Keratinocyte (primary cell): ENCODE measurements at regions not wholly inside any gene's neighbourhood (a gene's known extent, or its start where the extent isn't known, plus 50 kb on each side); places are given as distances from the start of the nearest gene placed in this dataset.

ENCODE experiments used
- DNase-seq: peaks from one replicate; pipeline ENCODE4 v3.0.0-alpha.2; 2011; ENCODE audit warnings: low read depth, missing footprints, low spot score
- FAIRE-seq: peaks from 2 replicates; lab custom pipeline; 2011; peaks lifted over from hg19 to GRCh38; lab: Jason Lieb, UNC
- H2AFZ ChIP-seq: 2 replicates; pipeline ENCODE4 v1.6.0; 2012; ENCODE audit warnings: low read length, control low read depth, inconsistent platforms; ENCODE audit not compliant: control insufficient read depth
- H3K27ac ChIP-seq: 2 replicates; pipeline ENCODE4 v1.5.1; 2011; ENCODE audit warnings: low read length; ENCODE audit not compliant: control insufficient read depth, insufficient read depth
- H3K27me3 ChIP-seq: 3 replicates; pipeline ENCODE4 v1.6.0; 2011; ENCODE audit warnings: low read length; ENCODE audit not compliant: control insufficient read depth, insufficient read depth; ENCODE audit errors: extremely low read depth
- H3K36me3 ChIP-seq, 2 experiments: 2 replicates in 1 of 2; 3 replicates in 1 of 2; pipeline ENCODE4 v1.5.1; 2011; ENCODE audit warnings: low read length in 2 of 2, mild to moderate bottlenecking in 1 of 2; ENCODE audit not compliant: control insufficient read depth in 2 of 2, insufficient read depth in 2 of 2; ENCODE audit errors: extremely low read depth in 1 of 2
- H3K4me1 ChIP-seq: 3 replicates; pipeline ENCODE4 v1.5.1; 2011; ENCODE audit warnings: low read length; ENCODE audit not compliant: control insufficient read depth, insufficient read depth; ENCODE audit errors: extremely low read depth
- H3K4me2 ChIP-seq: 3 replicates; pipeline ENCODE4 v1.6.0; 2011; ENCODE audit warnings: low read depth, low read length; ENCODE audit not compliant: control insufficient read depth, insufficient read depth; ENCODE audit errors: extremely low read depth
- H3K4me3 ChIP-seq, 3 experiments: fragments of 200-600 bp in 1 of 3; sonication (generic) in 1 of 3; 2 replicates in 2 of 3; 3 replicates in 1 of 3; pipeline ENCODE4 v1.5.1; 2011 to 2016; ENCODE audit warnings: low read length in 3 of 3, mild to moderate bottlenecking in 3 of 3, control low read depth in 2 of 3, inconsistent platforms in 1 of 3, low read depth in 1 of 3, mixed read lengths in 1 of 3, mixed run types in 1 of 3, moderate library complexity in 1 of 3; ENCODE audit not compliant: control insufficient read depth in 2 of 3, insufficient read depth in 2 of 3; ENCODE audit errors: extremely low read depth in 1 of 3
- H3K79me2 ChIP-seq: 2 replicates; pipeline ENCODE4 v1.6.0; 2012; ENCODE audit warnings: low read length; ENCODE audit not compliant: control insufficient read depth, insufficient read depth
- H3K9ac ChIP-seq: 3 replicates; pipeline ENCODE4 v1.6.0; 2011; ENCODE audit warnings: low read length; ENCODE audit not compliant: control insufficient read depth, insufficient read depth; ENCODE audit errors: extremely low read depth
- H3K9me1 ChIP-seq: 3 replicates; pipeline ENCODE4 v1.6.0; 2011; ENCODE audit warnings: low read length; ENCODE audit not compliant: control insufficient read depth, insufficient read depth; ENCODE audit errors: extremely low read depth
- H3K9me3 ChIP-seq: 2 replicates; pipeline ENCODE4 v1.5.1; 2012; ENCODE audit warnings: low read depth, low read length; ENCODE audit not compliant: control insufficient read depth
- H4K20me1 ChIP-seq: 3 replicates; pipeline ENCODE4 v1.6.0; 2011; ENCODE audit warnings: low read length; ENCODE audit not compliant: control insufficient read depth, insufficient read depth; ENCODE audit errors: extremely low read depth
- EZH2 ChIP-seq: IDR thresholded peaks from one replicate; pipeline ENCODE4 v1.6.1; 2012; ENCODE audit warnings: inconsistent platforms, mild to moderate bottlenecking, low read length, moderate library complexity
- dilution Hi-C: fragments of 300-500 bp; cut with MboI; formaldehyde crosslinking; loops from one replicate; pipeline ENCODE4 v1.7.0; 2020; ENCODE audit warnings: low sequenced_read_pairs; ENCODE audit not compliant: extremely low pct_ligation_motif_present
- TF ChIP-seq, protein P1 (sequence below), 3 experiments: IDR thresholded peaks in 1 of 3; conservative IDR thresholded peaks in 1 of 3; optimal IDR thresholded peaks in 1 of 3; 2 replicates in 2 of 3; 3 replicates in 1 of 3; pipeline versions ENCODE3 to v1.5.1; 2011; ENCODE audit warnings: low read length in 3 of 3, mild to moderate bottlenecking in 3 of 3, moderate library complexity in 2 of 3, control low read depth in 1 of 3, inconsistent platforms in 1 of 3; ENCODE audit not compliant: insufficient read depth in 2 of 3; ENCODE audit errors: extremely low read depth in 1 of 3

DNA sequence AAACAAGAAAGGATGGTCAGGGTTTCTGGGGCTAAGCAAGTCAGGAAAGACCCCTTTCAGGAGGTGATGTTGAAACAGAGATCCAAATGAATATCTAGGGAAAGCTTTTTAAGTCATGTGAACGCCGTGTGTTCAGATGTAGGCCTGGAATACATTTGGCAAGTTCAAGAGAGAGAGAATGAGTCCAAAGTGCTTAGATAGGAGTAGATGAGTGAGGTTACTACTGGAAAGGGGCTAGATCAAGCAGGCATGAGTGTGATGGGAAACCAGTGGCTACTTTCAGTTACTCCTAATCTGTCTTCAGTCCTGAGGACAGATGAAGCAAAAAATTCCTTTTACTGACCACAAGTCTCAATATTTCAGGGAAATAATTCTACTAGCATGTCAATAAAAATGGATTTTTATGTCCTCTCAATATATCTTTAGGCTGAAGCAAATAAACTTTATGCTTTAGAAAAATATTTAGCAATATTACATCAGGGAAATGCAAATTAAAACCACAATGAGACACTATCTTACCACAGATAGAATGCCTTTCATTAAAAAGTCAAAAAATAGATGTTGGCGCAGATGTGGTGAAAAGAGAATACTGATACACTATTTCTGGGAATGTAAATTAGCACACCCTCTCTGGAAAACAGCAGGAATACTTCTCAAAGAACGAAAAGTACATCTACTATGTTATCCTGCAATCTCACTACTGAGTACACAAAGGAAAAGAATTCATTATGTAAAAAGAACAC lies 1085.0 kb upstream of the TENM4 start:
- Histone ChIP-seq H3K27me3 (no peaks in the 10 kb centered on the region), H3K9ac (no peak overlapping the region), H3K4me1 (peaks cover 3% of the 10 kb centered on the region), H4K20me1 (no peaks in the 10 kb centered on the region), H3K4me2 (no peak overlapping the region), H3K27ac (no peak overlapping the region), H3K36me3 (no peaks in the 10 kb centered on the region), H2AFZ (no peak overlapping the region), H3K9me1 (no peaks in the 10 kb centered on the region), H3K4me3 (no peak overlapping the region), H3K9me3 (no peaks in the 10 kb centered on the region), H3K79me2 (no peaks in the 10 kb centered on the region)
- TF ChIP-seq EZH2: no peak
- TF ChIP-seq, protein P1, sequence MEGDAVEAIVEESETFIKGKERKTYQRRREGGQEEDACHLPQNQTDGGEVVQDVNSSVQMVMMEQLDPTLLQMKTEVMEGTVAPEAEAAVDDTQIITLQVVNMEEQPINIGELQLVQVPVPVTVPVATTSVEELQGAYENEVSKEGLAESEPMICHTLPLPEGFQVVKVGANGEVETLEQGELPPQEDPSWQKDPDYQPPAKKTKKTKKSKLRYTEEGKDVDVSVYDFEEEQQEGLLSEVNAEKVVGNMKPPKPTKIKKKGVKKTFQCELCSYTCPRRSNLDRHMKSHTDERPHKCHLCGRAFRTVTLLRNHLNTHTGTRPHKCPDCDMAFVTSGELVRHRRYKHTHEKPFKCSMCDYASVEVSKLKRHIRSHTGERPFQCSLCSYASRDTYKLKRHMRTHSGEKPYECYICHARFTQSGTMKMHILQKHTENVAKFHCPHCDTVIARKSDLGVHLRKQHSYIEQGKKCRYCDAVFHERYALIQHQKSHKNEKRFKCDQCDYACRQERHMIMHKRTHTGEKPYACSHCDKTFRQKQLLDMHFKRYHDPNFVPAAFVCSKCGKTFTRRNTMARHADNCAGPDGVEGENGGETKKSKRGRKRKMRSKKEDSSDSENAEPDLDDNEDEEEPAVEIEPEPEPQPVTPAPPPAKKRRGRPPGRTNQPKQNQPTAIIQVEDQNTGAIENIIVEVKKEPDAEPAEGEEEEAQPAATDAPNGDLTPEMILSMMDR (optimal IDR thresholded peaks at IDR 0.05 in 1 of 3, IDR thresholded peaks at IDR 0.05 in 1 of 3, conservative IDR thresholded peaks at IDR 0.05 in 1 of 3; ENCODE audit: extremely low read depth in 1 of 3, insufficient read depth in 2 of 3, low read length in 3 of 3): no peak
- FAIRE-seq: no peak
- DNase-seq: no peak
- dilution Hi-C loops: no loop called here

DNA sequence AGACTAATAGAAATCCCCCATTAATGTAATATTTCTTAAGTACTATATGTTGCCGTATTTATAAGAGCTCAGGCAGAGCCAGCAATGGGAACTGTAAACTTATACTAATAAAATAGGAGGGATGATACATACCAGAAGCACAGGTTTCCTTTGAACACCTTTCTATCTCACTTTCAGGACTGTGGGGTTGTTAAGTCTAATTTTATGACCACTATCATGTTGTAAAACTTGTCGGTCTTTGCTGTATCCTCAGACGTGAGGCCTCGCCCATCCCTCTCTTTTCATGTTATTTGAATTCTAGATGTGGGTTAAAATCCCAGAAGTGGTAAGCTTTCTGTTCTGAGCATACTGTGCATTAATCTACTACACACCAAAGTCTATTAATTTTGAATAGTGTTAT lies 1083.5 kb upstream of the TENM4 start:
- dilution Hi-C loops: no loop called here
- no peak overlapping the region for H3K4me3 ChIP-seq
- no peaks in the 10 kb centered on the region for H3K36me3 ChIP-seq
- no peaks in the 10 kb centered on the region for H3K79me2 ChIP-seq
- H3K9me3 ChIP-seq: no peaks in the 10 kb centered on the region
- H3K9ac ChIP-seq: no peak overlapping the region
- H3K27me3 ChIP-seq: no peaks in the 10 kb centered on the region
- H2AFZ ChIP-seq: no peak overlapping the region
- H3K4me1 ChIP-seq: peaks cover 3% of the 10 kb centered on the region
- DNase-seq (no peak), FAIRE-seq (no peak)
- no peaks in the 10 kb centered on the region for H4K20me1 ChIP-seq
- H3K9me1 ChIP-seq: no peaks in the 10 kb centered on the region
- no peak for TF ChIP-seq EZH2
- TF ChIP-seq, protein P1 (optimal IDR thresholded peaks at IDR 0.05 in 1 of 3, IDR thresholded peaks at IDR 0.05 in 1 of 3, conservative IDR thresholded peaks at IDR 0.05 in 1 of 3; ENCODE audit: extremely low read depth in 1 of 3, insufficient read depth in 2 of 3, low read length in 3 of 3): no peak
- H3K27ac ChIP-seq: no peak overlapping the region
- H3K4me2 ChIP-seq: no peak overlapping the region
